ENCODE measurements at regions not wholly inside any gene's neighbourhood (a gene's known extent, or its start where the extent isn't known, plus 50 kb on each side); places are given as distances from the start of the nearest gene placed in this dataset.

DNA sequence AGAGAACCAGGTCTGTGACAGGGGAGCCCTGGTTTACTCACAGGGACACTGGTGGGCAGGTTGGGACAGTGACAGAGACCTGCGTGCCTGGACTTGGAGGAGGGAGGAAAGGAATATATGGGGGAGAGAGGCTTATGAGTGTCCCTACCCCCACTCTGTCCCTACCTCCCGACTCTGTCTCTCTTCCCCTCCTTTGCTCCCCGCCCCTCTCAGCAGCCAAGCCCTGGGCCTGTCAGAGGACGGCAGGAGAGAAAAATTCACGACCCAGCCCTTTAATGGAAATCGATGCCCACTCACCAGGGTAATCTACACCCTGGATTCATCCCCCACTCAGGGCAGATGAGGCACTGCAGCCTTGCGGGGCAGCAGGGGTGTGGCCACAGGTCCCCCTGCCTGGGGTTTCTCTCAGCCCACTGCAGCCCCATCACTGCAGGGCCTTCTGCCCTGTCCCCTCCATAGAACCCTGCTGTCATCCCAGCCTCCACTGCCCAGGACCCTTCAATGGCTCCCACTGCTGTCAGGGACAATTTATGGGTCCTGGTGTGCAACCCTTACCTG, 135.9 kb upstream of the LINGO1 start:
- DNase-seq (ENCODE audit: low read depth): no peak
- no peak overlapping the region for H3K4me3 ChIP-seq (ENCODE audit: low read depth, low read length)
- TF ChIP-seq CTCF (IDR thresholded peaks at IDR 0.05; ENCODE audit: insufficient read depth, low read length): no peak

DNA sequence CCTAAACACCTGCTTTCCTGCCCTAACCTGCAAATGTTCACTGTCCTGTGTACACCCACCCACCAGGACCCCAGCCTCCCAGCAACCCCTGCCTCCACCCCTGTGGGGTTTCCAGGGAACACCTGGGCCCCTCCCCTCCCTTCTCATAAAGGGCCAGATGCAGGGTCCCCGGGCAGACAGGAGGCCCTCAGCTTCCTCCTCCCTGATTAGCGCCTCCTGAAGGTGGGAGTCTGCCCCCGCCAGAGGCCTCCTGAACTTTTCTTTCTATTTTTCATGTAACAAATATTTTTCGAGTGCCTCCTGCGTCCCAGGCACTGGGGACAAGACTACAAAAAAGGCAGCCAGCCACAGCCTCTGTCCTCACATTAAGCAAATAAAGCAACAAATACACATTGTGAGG, 135.4 kb upstream of the LINGO1 start:
- no peak for DNase-seq (ENCODE audit: low read depth)
- TF ChIP-seq CTCF (IDR thresholded peaks at IDR 0.05; ENCODE audit: insufficient read depth, low read length): no peak
- H3K4me3 ChIP-seq (ENCODE audit: low read depth, low read length): no peak overlapping the region

GRCh38 chr15:77764095-77764494, 131.4 kb upstream of the LINGO1 start:
- DNase-seq (ENCODE audit: low read depth): no peak
- H3K4me3 ChIP-seq (ENCODE audit: low read depth, low read length): no peak overlapping the region
- no peak for TF ChIP-seq CTCF (IDR thresholded peaks at IDR 0.05; ENCODE audit: insufficient read depth, low read length)

DNA sequence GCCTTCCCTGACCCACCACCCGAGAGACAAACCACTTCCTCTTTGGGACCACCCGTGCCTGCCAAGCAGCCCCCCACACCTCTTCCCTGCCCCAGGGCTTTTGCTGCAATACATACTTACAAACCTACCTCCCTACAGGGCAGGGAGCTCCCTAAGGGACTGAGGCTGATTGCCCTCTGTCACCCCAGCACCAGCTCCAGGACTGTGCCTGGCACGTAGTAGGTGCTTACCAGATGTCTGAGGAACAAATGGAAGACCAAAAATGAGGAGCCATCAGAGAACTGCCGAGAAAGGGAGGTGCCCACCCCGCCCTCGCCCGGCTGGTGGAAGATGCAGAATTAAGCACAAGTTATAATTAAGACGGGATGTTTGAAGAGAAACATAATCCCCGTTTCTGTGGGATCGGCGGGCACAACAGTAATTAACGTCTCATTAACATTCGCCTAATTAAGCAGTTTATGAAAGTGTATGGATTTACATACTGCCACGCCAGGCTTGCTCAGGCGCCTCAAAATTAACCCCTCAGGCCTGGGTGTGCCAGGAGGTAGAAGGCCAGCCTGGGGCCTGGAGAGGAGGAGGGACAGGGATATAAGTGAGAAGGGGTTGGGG, 130.1 kb upstream of the LINGO1 start:
- H3K4me3 ChIP-seq (ENCODE audit: low read depth, low read length): no peak overlapping the region
- no peak for TF ChIP-seq CTCF (IDR thresholded peaks at IDR 0.05; ENCODE audit: insufficient read depth, low read length)

GRCh38 chr15:77759896-77760592, 127.3 kb upstream of the LINGO1 start:
- DNase-seq (ENCODE audit: low read depth): peak; percentile 34
- no peak for TF ChIP-seq CTCF (IDR thresholded peaks at IDR 0.05; ENCODE audit: insufficient read depth, low read length)
- no peak overlapping the region for H3K4me3 ChIP-seq (ENCODE audit: low read depth, low read length)

More for the DNA sequence above, 130.1 kb upstream of the LINGO1 start:
- no peak for DNase-seq (ENCODE audit: low read depth)

DNA sequence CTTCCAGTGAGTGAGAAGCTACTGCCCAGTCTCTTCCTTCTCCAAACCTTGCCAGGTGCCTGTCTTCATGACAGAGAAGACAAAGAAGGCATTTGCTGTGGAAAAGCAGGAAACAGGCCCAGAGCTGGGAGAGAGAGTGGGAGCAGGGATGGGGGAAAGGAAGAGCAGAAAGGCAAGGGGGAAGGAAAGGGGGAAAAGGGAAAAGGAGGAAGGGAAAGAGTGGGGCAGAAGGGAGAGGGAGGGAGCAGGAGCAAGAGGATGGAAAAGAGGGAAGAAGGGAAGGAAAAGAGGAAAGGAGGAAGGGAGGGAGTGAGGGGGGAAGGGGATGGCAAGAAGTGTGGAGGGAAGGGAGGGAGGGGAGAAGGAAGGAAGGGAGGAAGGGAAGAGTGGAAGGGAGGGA, 121.2 kb upstream of the LINGO1 start:
- no peak for TF ChIP-seq CTCF (IDR thresholded peaks at IDR 0.05; ENCODE audit: insufficient read depth, low read length)
- H3K4me3 ChIP-seq (ENCODE audit: low read depth, low read length): no peak overlapping the region
- no peak for DNase-seq (ENCODE audit: low read depth)
